ENCODE measurements at regions not wholly inside any gene's neighbourhood (a gene's known extent, or its start where the extent isn't known, plus 50 kb on each side); places are given as distances from the start of the nearest gene placed in this dataset.

DNA sequence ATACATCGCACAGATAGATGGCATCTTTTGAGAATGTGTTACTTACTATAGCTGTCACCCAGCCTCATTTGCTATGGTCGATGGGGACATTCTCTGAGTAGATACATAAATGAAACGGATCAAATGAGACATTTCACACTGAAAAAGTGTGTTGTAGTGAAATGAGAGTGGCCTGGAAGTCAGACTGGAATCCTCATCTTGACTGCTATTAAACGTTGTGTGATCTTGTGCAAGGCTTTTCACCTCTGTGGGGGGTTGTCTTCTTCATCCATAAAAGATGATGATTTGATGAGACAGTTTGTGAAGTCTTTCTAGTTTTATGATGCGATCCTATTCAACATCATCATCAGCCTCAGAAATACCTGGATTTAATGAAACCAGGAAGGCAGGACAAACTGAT, 155.4 kb upstream of the MYO3A start:
- Mint-ChIP-seq H3K27ac (ENCODE audit: unreplicated experiment) (no peak overlapping the region), H3K36me3 (ENCODE audit: low read depth, unreplicated experiment) (peaks cover 4% of the 10 kb centered on the region), H3K9me3 (ENCODE audit: unreplicated experiment) (no peaks in the 10 kb centered on the region), H3K27me3 (ENCODE audit: unreplicated experiment) (peaks cover 3% of the 10 kb centered on the region), H3K4me3 (ENCODE audit: unreplicated experiment) (no peak overlapping the region), H3K4me1 (ENCODE audit: unreplicated experiment) (peaks cover 11% of the 10 kb centered on the region)
- TF ChIP-seq, protein P1, sequence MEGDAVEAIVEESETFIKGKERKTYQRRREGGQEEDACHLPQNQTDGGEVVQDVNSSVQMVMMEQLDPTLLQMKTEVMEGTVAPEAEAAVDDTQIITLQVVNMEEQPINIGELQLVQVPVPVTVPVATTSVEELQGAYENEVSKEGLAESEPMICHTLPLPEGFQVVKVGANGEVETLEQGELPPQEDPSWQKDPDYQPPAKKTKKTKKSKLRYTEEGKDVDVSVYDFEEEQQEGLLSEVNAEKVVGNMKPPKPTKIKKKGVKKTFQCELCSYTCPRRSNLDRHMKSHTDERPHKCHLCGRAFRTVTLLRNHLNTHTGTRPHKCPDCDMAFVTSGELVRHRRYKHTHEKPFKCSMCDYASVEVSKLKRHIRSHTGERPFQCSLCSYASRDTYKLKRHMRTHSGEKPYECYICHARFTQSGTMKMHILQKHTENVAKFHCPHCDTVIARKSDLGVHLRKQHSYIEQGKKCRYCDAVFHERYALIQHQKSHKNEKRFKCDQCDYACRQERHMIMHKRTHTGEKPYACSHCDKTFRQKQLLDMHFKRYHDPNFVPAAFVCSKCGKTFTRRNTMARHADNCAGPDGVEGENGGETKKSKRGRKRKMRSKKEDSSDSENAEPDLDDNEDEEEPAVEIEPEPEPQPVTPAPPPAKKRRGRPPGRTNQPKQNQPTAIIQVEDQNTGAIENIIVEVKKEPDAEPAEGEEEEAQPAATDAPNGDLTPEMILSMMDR (IDR thresholded peaks at IDR 0.05; ENCODE audit: unreplicated experiment): no peak
- no peak for DNase-seq (ENCODE audit: low spot score)

DNA sequence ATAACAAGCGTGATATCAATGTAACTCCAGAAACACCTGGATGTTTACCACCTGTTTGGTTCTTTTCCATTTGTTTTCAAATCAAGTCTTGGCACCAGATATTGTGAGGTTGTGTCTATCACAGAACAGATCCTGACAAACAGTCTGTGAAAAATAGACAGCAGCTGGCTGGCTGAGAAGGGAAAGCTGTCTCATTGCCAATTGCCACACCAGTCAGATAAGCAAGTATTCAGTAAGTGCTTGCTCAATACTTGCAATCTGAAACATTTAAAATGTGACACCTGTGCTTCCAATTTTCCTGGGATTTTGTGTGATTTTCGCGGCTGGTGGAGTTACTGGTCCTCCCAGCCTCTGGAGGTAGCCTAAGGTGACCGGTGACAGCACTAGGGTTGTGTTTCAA, 147.9 kb upstream of the MYO3A start:
- Mint-ChIP-seq H3K4me1 (ENCODE audit: unreplicated experiment) (no peaks in the 10 kb centered on the region), H3K9me3 (ENCODE audit: unreplicated experiment) (no peaks in the 10 kb centered on the region), H3K27me3 (ENCODE audit: unreplicated experiment) (no peaks in the 10 kb centered on the region), H3K27ac (ENCODE audit: unreplicated experiment) (no peak overlapping the region), H3K36me3 (ENCODE audit: low read depth, unreplicated experiment) (no peaks in the 10 kb centered on the region), H3K4me3 (ENCODE audit: unreplicated experiment) (no peak overlapping the region)
- DNase-seq (ENCODE audit: low spot score): no peak
- TF ChIP-seq, protein P1 (IDR thresholded peaks at IDR 0.05; ENCODE audit: unreplicated experiment): no peak

DNA sequence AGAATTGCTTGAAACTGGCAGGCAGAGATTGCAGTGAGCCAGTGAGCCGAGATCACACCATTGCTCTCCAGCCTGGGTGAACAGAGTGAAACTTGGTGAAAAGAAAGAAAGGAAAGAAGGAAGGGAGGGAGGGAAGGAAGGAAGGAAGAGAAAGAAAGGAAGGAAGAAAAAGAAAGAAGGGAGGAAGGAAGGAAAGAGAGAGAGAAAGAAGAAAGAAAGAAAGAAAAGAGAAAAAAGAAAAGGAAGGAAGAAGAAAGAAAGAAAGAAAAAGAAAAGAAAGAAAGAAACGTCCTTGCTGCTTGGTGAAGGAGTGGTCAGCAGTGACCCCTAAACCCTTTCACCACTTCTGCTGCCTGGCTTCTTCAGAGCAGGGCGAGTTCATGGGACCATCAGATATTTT, 147.1 kb upstream of the MYO3A start:
- Mint-ChIP-seq H3K4me1 (ENCODE audit: unreplicated experiment) (no peaks in the 10 kb centered on the region), H3K27ac (ENCODE audit: unreplicated experiment) (no peak overlapping the region), H3K36me3 (ENCODE audit: low read depth, unreplicated experiment) (no peaks in the 10 kb centered on the region), H3K4me3 (ENCODE audit: unreplicated experiment) (no peak overlapping the region), H3K9me3 (ENCODE audit: unreplicated experiment) (no peaks in the 10 kb centered on the region), H3K27me3 (ENCODE audit: unreplicated experiment) (no peaks in the 10 kb centered on the region)
- no peak for DNase-seq (ENCODE audit: low spot score)
- TF ChIP-seq, protein P1 (IDR thresholded peaks at IDR 0.05; ENCODE audit: unreplicated experiment): no peak

DNA sequence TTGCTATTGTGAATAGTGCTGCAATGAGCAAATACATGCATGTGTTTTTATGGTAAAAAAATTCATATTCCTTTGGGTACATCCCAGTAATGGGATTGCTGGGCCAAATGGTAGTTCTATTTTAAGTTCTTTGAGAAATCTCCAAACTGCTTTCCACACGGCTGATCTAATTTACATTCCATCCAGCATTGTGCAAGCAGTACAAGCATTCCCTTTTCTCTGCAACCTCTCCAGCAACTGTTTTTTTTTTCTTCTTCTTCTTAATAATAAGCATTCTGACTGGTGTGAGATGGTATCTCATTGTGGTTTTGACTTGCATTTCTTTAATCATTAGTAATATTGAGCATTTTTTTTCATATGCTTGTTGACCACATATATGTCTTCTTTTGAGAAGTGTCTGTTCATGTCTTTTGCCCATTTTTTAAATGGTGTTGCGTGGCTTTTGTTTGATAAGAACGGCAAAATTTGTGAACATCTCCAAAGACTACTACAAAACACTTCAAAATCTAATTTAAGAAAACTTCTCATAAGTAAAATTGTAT, 136.1 kb upstream of the MYO3A start:
- TF ChIP-seq, protein P1 (IDR thresholded peaks at IDR 0.05; ENCODE audit: unreplicated experiment): no peak
- Mint-ChIP-seq H3K9me3 (ENCODE audit: unreplicated experiment) (no peaks in the 10 kb centered on the region), H3K36me3 (ENCODE audit: low read depth, unreplicated experiment) (no peaks in the 10 kb centered on the region), H3K4me1 (ENCODE audit: unreplicated experiment) (no peaks in the 10 kb centered on the region), H3K4me3 (ENCODE audit: unreplicated experiment) (no peak overlapping the region), H3K27ac (ENCODE audit: unreplicated experiment) (no peak overlapping the region), H3K27me3 (ENCODE audit: unreplicated experiment) (no peaks in the 10 kb centered on the region)
- no peak for DNase-seq (ENCODE audit: low spot score)

DNA sequence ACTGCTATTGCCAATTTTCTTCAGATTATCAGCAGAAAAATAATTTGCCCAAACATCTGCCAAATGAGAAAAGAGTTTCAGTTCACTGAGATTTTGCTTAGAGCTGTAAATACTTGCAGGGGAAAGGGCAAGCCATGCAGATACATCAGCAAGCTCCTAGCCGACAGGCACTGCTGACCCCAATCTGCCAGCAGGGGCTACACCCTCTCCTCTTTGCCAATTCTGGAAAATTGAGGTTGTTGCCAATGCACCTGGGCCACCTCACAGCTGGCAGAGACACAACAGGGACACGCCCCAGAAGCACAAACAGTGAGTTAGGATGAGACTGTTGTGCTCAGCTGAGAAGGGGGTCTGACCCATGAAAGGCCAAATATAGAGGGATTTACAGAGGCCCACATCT, 129.5 kb upstream of the MYO3A start:
- no peak for DNase-seq (ENCODE audit: low spot score)
- H3K27ac Mint-ChIP-seq (ENCODE audit: unreplicated experiment): no peak overlapping the region
- TF ChIP-seq, protein P1 (IDR thresholded peaks at IDR 0.05; ENCODE audit: unreplicated experiment): no peak
- H3K36me3 Mint-ChIP-seq (ENCODE audit: low read depth, unreplicated experiment): no peaks in the 10 kb centered on the region
- H3K27me3 Mint-ChIP-seq (ENCODE audit: unreplicated experiment): no peaks in the 10 kb centered on the region
- no peaks in the 10 kb centered on the region for H3K9me3 Mint-ChIP-seq (ENCODE audit: unreplicated experiment)
- no peak overlapping the region for H3K4me3 Mint-ChIP-seq (ENCODE audit: unreplicated experiment)
- no peaks in the 10 kb centered on the region for H3K4me1 Mint-ChIP-seq (ENCODE audit: unreplicated experiment)
